ENCODE measurements at regions not wholly inside any gene's neighbourhood (a gene's known extent, or its start where the extent isn't known, plus 50 kb on each side); places are given as distances from the start of the nearest gene placed in this dataset.

- no peak for TF ChIP-seq CTCF (IDR thresholded peaks at IDR 0.05)
- TF ChIP-seq POLR2A (IDR thresholded peaks at IDR 0.05), result no peak
Observed at GRCh38 chr1:82894635-82895034, 1093.9 kb downstream of the ADGRL2 start.

Measured in Peyer's patch (tissue), 4 donors.